ENCODE measurements at regions not wholly inside any gene's neighbourhood (a gene's known extent, or its start where the extent isn't known, plus 50 kb on each side); places are given as distances from the start of the nearest gene placed in this dataset.

GRCh38 chr1:34668063-34668462 lies 86.8 kb upstream of the GJB5 start:
- H3K9me3 ChIP-seq (ENCODE audit: control insufficient read depth, insufficient read depth, low read depth, low read length): no peaks in the 10 kb centered on the region
- no peak overlapping the region for H3K27ac ChIP-seq (ENCODE audit: insufficient read depth, low read length)
- no peak overlapping the region for H3K9ac ChIP-seq (ENCODE audit: insufficient read depth, low read length)
- H3K36me3 ChIP-seq (ENCODE audit: control insufficient read depth, insufficient read depth, low read length): no peaks in the 10 kb centered on the region
- TF ChIP-seq EZH2 (IDR thresholded peaks at IDR 0.05; ENCODE audit: low read length, missing control alignments) (no peak), CTCF (conservative IDR thresholded peaks at IDR 0.05 in 1 of 2, IDR thresholded peaks at IDR 0.05 in 1 of 2; ENCODE audit: low read depth in 1 of 2, low read length in 2 of 2) (no peak)
- no peaks in the 10 kb centered on the region for H3K27me3 ChIP-seq (ENCODE audit: control insufficient read depth, insufficient read depth, low read length)
- H4K20me1 ChIP-seq (ENCODE audit: control insufficient read depth, extremely low read depth, insufficient read depth, low read length): no peaks in the 10 kb centered on the region
- no peak overlapping the region for H2AFZ ChIP-seq (ENCODE audit: low read length)
- H3K4me1 ChIP-seq (ENCODE audit: control insufficient read depth, extremely low read depth, insufficient read depth, low read length): no peaks in the 10 kb centered on the region
- DNase-seq (ENCODE audit: low read depth in 2 of 2): no peak
- H3K4me3 ChIP-seq (replicated peaks in 1 of 4; ENCODE audit: control extremely low read depth in 1 of 4, insufficient read depth in 1 of 4, low read depth in 3 of 4, low read length in 4 of 4): no peak overlapping the region
- H3K4me2 ChIP-seq (ENCODE audit: extremely low read depth, insufficient read depth, low read length): no peak overlapping the region
- no peaks in the 10 kb centered on the region for H3K79me2 ChIP-seq (ENCODE audit: control insufficient read depth, insufficient read depth, low read length)

GRCh38 chr1:34670982-34671381 lies 83.9 kb upstream of the GJB5 start:
- Histone ChIP-seq H3K4me2 (ENCODE audit: extremely low read depth, insufficient read depth, low read length) (no peak overlapping the region), H3K27me3 (ENCODE audit: control insufficient read depth, insufficient read depth, low read length) (no peaks in the 10 kb centered on the region), H3K79me2 (ENCODE audit: control insufficient read depth, insufficient read depth, low read length) (no peaks in the 10 kb centered on the region), H3K36me3 (ENCODE audit: control insufficient read depth, insufficient read depth, low read length) (no peaks in the 10 kb centered on the region), H3K4me3 (replicated peaks in 1 of 4; ENCODE audit: control extremely low read depth in 1 of 4, insufficient read depth in 1 of 4, low read depth in 3 of 4, low read length in 4 of 4) (no peak overlapping the region), H3K9ac (ENCODE audit: insufficient read depth, low read length) (no peak overlapping the region), H3K9me3 (ENCODE audit: control insufficient read depth, insufficient read depth, low read depth, low read length) (no peaks in the 10 kb centered on the region), H2AFZ (ENCODE audit: low read length) (no peak overlapping the region), H4K20me1 (ENCODE audit: control insufficient read depth, extremely low read depth, insufficient read depth, low read length) (no peaks in the 10 kb centered on the region), H3K27ac (ENCODE audit: insufficient read depth, low read length) (no peak overlapping the region), H3K4me1 (ENCODE audit: control insufficient read depth, extremely low read depth, insufficient read depth, low read length) (no peaks in the 10 kb centered on the region)
- no peak for DNase-seq (ENCODE audit: low read depth in 2 of 2)
- no peak for TF ChIP-seq CTCF (conservative IDR thresholded peaks at IDR 0.05 in 1 of 2, IDR thresholded peaks at IDR 0.05 in 1 of 2; ENCODE audit: low read depth in 1 of 2, low read length in 2 of 2)
- TF ChIP-seq EZH2 (IDR thresholded peaks at IDR 0.05; ENCODE audit: low read length, missing control alignments): no peak

GRCh38 chr1:34671887-34672286 lies 83.0 kb upstream of the GJB5 start:
- no peak overlapping the region for H3K4me3 ChIP-seq (replicated peaks in 1 of 4; ENCODE audit: control extremely low read depth in 1 of 4, insufficient read depth in 1 of 4, low read depth in 3 of 4, low read length in 4 of 4)
- no peak overlapping the region for H3K9ac ChIP-seq (ENCODE audit: insufficient read depth, low read length)
- H4K20me1 ChIP-seq (ENCODE audit: control insufficient read depth, extremely low read depth, insufficient read depth, low read length): no peaks in the 10 kb centered on the region
- no peaks in the 10 kb centered on the region for H3K9me3 ChIP-seq (ENCODE audit: control insufficient read depth, insufficient read depth, low read depth, low read length)
- TF ChIP-seq EZH2 (IDR thresholded peaks at IDR 0.05; ENCODE audit: low read length, missing control alignments): no peak
- no peak for TF ChIP-seq CTCF (conservative IDR thresholded peaks at IDR 0.05 in 1 of 2, IDR thresholded peaks at IDR 0.05 in 1 of 2; ENCODE audit: low read depth in 1 of 2, low read length in 2 of 2)
- H3K4me1 ChIP-seq (ENCODE audit: control insufficient read depth, extremely low read depth, insufficient read depth, low read length): no peaks in the 10 kb centered on the region
- H2AFZ ChIP-seq (ENCODE audit: low read length): no peak overlapping the region
- H3K79me2 ChIP-seq (ENCODE audit: control insufficient read depth, insufficient read depth, low read length): no peaks in the 10 kb centered on the region
- no peak for DNase-seq (ENCODE audit: low read depth in 2 of 2)
- no peaks in the 10 kb centered on the region for H3K36me3 ChIP-seq (ENCODE audit: control insufficient read depth, insufficient read depth, low read length)
- H3K27ac ChIP-seq (ENCODE audit: insufficient read depth, low read length): no peak overlapping the region
- H3K27me3 ChIP-seq (ENCODE audit: control insufficient read depth, insufficient read depth, low read length): no peaks in the 10 kb centered on the region
- H3K4me2 ChIP-seq (ENCODE audit: extremely low read depth, insufficient read depth, low read length): no peak overlapping the region
